WERI-Rb-1 (cell line): ENCODE measurements at regions not wholly inside any gene's neighbourhood (a gene's known extent, or its start where the extent isn't known, plus 50 kb on each side); places are given as distances from the start of the nearest gene placed in this dataset.
"Not testable (repeated sequence)": the region's sequence is repeated elsewhere in the genome, so short reads cannot be mapped to it uniquely, and the experiment has no call there.

Experiments
- DNase-seq: peaks from one replicate; pipeline ENCODE4 v3.0.0-alpha.2; 2020
- H3K27ac ChIP-seq: fragments of 250-450 bp; sonication (Bioruptor Pico); 2 replicates; pipeline ENCODE4 v1.5.1; 2020; ENCODE audit warnings: mild to moderate bottlenecking, moderate library complexity
- H3K27me3 ChIP-seq: fragments of 250-450 bp; sonication (Bioruptor Pico); 2 replicates; pipeline ENCODE4 v1.5.1; 2021; ENCODE audit warnings: mild to moderate bottlenecking, low read depth, moderate library complexity; ENCODE audit not compliant: insufficient read depth, severe bottlenecking
- H3K36me3 ChIP-seq: fragments of 250-450 bp; sonication (Bioruptor Pico); 2 replicates; pipeline ENCODE4 v1.5.1; 2020; ENCODE audit warnings: mild to moderate bottlenecking, moderate library complexity
- H3K4me3 ChIP-seq: 2 replicates; pipeline ENCODE4 v1.5.1; 2011; ENCODE audit warnings: low read depth, mild to moderate bottlenecking, control low read depth, low read length
- H3K9me3 ChIP-seq: fragments of 250-450 bp; sonication (Bioruptor Pico); 2 replicates; pipeline ENCODE4 v1.5.1; 2021; ENCODE audit warnings: mild to moderate bottlenecking, moderate library complexity; ENCODE audit not compliant: severe bottlenecking
- CTCF ChIP-seq: IDR thresholded peaks from 2 replicates; pipeline ENCODE4 v1.5.1; 2011; ENCODE audit warnings: low read depth, mild to moderate bottlenecking, control low read depth, inconsistent platforms, low read length

GRCh38 chr12:30164382-30165318 is 380.9 kb upstream of the TMTC1 start:
- Histone ChIP-seq H3K4me3 (no peak overlapping the region), H3K27ac (no peak overlapping the region), H3K27me3 (no peaks in the 10 kb centered on the region), H3K36me3 (no peaks in the 10 kb centered on the region), H3K9me3 (peaks cover 6% of the 10 kb centered on the region)
- TF ChIP-seq CTCF, result no peak
- no peak for DNase-seq

GRCh38 chr12:30156833-30157232 is 373.1 kb upstream of the TMTC1 start:
- H3K27me3 ChIP-seq, H3K9me3 ChIP-seq, H3K27ac ChIP-seq, H3K36me3 ChIP-seq, H3K4me3 ChIP-seq, DNase-seq: not testable (repeated sequence)

- Histone ChIP-seq H3K9me3 (no peaks in the 10 kb centered on the region), H3K36me3 (no peaks in the 10 kb centered on the region), H3K27ac (no peak overlapping the region), H3K27me3 (no peaks in the 10 kb centered on the region), H3K4me3 (no peak overlapping the region)
- no peak for DNase-seq
- no peak for TF ChIP-seq CTCF
Observed at GRCh38 chr12:30155001-30155730, 371.4 kb upstream of the TMTC1 start.

DNA sequence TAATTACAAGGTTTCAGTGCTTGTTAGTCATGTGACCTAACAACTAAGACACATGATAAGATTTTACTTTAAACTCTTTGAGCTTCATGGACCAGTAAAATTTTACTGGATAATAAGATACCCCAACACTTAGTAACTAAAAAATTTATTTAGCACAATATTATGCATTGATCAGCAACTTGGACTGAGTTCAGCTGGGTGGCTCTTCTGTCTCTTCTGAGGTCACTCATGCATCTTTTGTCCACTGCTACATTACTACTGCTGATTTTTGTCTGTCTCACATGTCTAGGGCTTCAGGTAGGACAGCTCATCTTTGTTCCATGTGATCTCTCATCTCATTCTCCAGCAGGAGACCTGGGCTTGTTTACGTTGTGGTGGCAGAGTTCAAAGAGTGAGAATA is 370.2 kb upstream of the TMTC1 start:
- TF ChIP-seq CTCF, result no peak
- no peaks in the 10 kb centered on the region for H3K9me3 ChIP-seq
- H3K4me3 ChIP-seq, result no peak overlapping the region
- no peaks in the 10 kb centered on the region for H3K27me3 ChIP-seq
- H3K27ac ChIP-seq, result no peak overlapping the region
- H3K36me3 ChIP-seq, result no peaks in the 10 kb centered on the region
- DNase-seq, result no peak

DNA sequence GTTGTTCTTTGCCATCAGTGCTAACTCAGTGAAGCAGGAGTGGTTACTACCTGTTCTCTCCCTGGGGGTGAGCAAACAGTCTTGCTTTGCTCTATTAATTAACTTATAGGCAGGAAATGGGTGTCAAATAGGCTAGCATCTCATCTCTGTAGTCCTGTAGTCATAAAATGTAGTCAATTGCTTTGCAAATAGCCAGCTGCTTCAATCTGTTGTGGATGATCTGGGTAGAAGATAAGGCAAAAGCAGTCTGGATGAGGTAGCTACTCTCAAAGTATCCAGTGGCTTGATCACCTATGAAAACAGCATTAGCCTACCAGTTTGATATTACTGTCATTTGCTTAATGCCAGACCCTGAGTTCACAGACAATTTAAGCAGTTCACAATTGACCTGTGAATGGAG is 369.0 kb upstream of the TMTC1 start:
- DNase-seq, result no peak
- Histone ChIP-seq H3K36me3 (no peaks in the 10 kb centered on the region), H3K27ac (no peak overlapping the region), H3K27me3 (no peaks in the 10 kb centered on the region), H3K9me3 (no peaks in the 10 kb centered on the region), H3K4me3 (no peak overlapping the region)
- no peak for TF ChIP-seq CTCF

DNA sequence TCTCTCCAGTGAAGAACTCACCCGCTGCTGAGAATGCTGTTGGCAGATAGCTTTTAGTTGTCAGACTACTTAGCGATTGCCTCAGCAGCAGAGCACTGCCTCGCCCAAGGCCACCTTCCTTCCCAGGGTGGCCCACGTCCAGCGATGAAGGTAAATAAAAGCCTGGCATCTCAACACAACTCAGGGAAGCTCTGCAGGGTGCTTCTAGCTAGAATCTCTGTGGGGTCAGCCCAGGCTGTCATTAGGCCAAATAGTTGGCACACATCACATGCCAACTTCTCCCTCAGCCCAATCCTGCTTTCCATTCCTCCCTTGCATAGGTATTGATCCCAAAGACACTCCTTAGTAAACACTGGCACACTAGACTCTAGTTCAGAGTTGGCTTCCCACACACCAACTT is 368.1 kb upstream of the TMTC1 start:
- DNase-seq, result no peak
- H3K9me3 ChIP-seq, result no peaks in the 10 kb centered on the region
- no peak overlapping the region for H3K27ac ChIP-seq
- no peak for TF ChIP-seq CTCF
- no peaks in the 10 kb centered on the region for H3K36me3 ChIP-seq
- H3K4me3 ChIP-seq, result no peak overlapping the region
- no peaks in the 10 kb centered on the region for H3K27me3 ChIP-seq
